GM12892 (cell line): ENCODE measurements at regions not wholly inside any gene's neighbourhood (a gene's known extent, or its start where the extent isn't known, plus 50 kb on each side); places are given as distances from the start of the nearest gene placed in this dataset.

Source experiments
- POLR2A ChIP-seq: IDR thresholded peaks from 2 replicates; pipeline ENCODE4 v1.6.1; 2011; ENCODE audit warnings: low read depth, low read length, control low read depth
- TAF1 ChIP-seq: IDR thresholded peaks from 2 replicates; pipeline ENCODE4 v1.6.1; 2011; ENCODE audit warnings: low read depth, mild to moderate bottlenecking, control low read depth, low read length, borderline replicate concordance

- TF ChIP-seq TAF1 (no peak), POLR2A (no peak)
Measured at GRCh38 chr16:50880926-50881325, 139.0 kb downstream of the CYLD start.
